ENCODE measurements at regions not wholly inside any gene's neighbourhood (a gene's known extent, or its start where the extent isn't known, plus 50 kb on each side); places are given as distances from the start of the nearest gene placed in this dataset.

GRCh38 chr5:124841829-124842712 is 95.6 kb upstream of the ZNF608 start:
- DNase-seq: no peak

- no peak for DNase-seq
Observed at GRCh38 chr5:124842725-124843595, 96.5 kb upstream of the ZNF608 start.

- DNase-seq: no peak
Observed at GRCh38 chr5:124843596-124843899, 97.1 kb upstream of the ZNF608 start.

GRCh38 chr5:124844371-124844920 is 98.0 kb upstream of the ZNF608 start:
- no peak for DNase-seq

GRCh38 chr5:124847907-124848306 is 101.5 kb upstream of the ZNF608 start:
- DNase-seq: no peak

- no peak for DNase-seq
Observed at GRCh38 chr5:124849774-124850173, 103.3 kb upstream of the ZNF608 start.

- no peak for DNase-seq
Observed at GRCh38 chr5:124856726-124857125, 110.3 kb upstream of the ZNF608 start.

- DNase-seq: no peak
Observed at GRCh38 chr5:124858612-124859011, 112.2 kb upstream of the ZNF608 start.

- DNase-seq: no peak
Observed at GRCh38 chr5:124859027-124859426, 112.6 kb upstream of the ZNF608 start.

- no peak for DNase-seq
Observed at GRCh38 chr5:124859556-124860290, 113.3 kb upstream of the ZNF608 start.

- DNase-seq: no peak
Observed at GRCh38 chr5:124860291-124860655, 113.8 kb upstream of the ZNF608 start.

- DNase-seq: no peak
Observed at GRCh38 chr5:124865066-124865465, 118.6 kb upstream of the ZNF608 start.

- no peak for DNase-seq
Observed at GRCh38 chr5:124865603-124866354, 119.3 kb upstream of the ZNF608 start.

GRCh38 chr5:124866355-124867136 is 120.1 kb upstream of the ZNF608 start:
- DNase-seq: no peak

GRCh38 chr5:124867137-124867704 is 120.8 kb upstream of the ZNF608 start:
- no peak for DNase-seq

GRCh38 chr5:124868676-124869075 is 122.2 kb upstream of the ZNF608 start:
- no peak for DNase-seq

- no peak for DNase-seq
Observed at GRCh38 chr5:124869426-124870033, 123.1 kb upstream of the ZNF608 start.

- DNase-seq: no peak
Observed at GRCh38 chr5:124870070-124870469, 123.6 kb upstream of the ZNF608 start.

- DNase-seq: no peak
Observed at GRCh38 chr5:124871303-124871702, 124.9 kb upstream of the ZNF608 start.

- no peak for DNase-seq
Observed at GRCh38 chr5:124872086-124872485, 125.6 kb upstream of the ZNF608 start.

GRCh38 chr5:124872615-124873014 is 126.2 kb upstream of the ZNF608 start:
- DNase-seq: no peak

All from SW 1271 (cell line).